ENCODE measurements at regions not wholly inside any gene's neighbourhood (a gene's known extent, or its start where the extent isn't known, plus 50 kb on each side); places are given as distances from the start of the nearest gene placed in this dataset.
"Not testable (repeated sequence)": the region's sequence is repeated elsewhere in the genome, so short reads cannot be mapped to it uniquely, and the experiment has no call there.

- no peak for TF ChIP-seq CTCF (IDR thresholded peaks at IDR 0.05; ENCODE audit: insufficient read depth, low read depth, low read length)
- H3K4me3 ChIP-seq (ENCODE audit: low read depth, low read length): no peak overlapping the region
- DNase-seq (ENCODE audit: low read depth): no peak
Measured at GRCh38 chr22:45084400-45084920, 74.7 kb upstream of the PHF21B start.

GRCh38 chr22:45087802-45088201 is 75.9 kb upstream of the NUP50 start:
- TF ChIP-seq CTCF (IDR thresholded peaks at IDR 0.05; ENCODE audit: insufficient read depth, low read depth, low read length): no peak
- no peak overlapping the region for H3K4me3 ChIP-seq (ENCODE audit: low read depth, low read length)
- no peak for DNase-seq (ENCODE audit: low read depth)

- no peak for TF ChIP-seq CTCF (IDR thresholded peaks at IDR 0.05; ENCODE audit: insufficient read depth, low read depth, low read length)
- no peak for DNase-seq (ENCODE audit: low read depth)
- no peak overlapping the region for H3K4me3 ChIP-seq (ENCODE audit: low read depth, low read length)
Measured at GRCh38 chr22:45088576-45088975, 75.1 kb upstream of the NUP50 start.

DNA sequence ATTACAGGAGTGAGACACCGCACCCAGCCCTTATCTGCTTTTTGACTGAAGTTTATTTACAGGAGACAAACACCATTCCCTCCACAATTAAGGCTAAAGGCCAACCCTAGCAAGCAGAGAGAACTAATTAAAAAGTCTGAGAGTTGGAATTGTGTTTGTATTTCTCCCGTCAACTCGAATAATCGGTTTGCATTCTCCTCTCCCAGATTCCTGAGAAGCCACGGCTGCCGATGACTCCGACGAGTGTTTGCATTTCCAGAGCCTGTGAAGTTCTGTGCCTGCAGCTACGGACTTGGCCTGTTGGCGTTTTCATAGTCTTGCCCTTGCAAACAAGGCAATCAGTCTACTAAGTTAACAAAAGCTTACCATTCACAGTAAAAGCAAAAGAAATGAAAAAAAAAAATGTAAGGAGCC is 73.2 kb upstream of the NUP50 start:
- no peak overlapping the region for H3K4me3 ChIP-seq (ENCODE audit: low read depth, low read length)
- DNase-seq (ENCODE audit: low read depth): peak; percentile 67
- TF ChIP-seq CTCF (IDR thresholded peaks at IDR 0.05; ENCODE audit: insufficient read depth, low read depth, low read length): peak; percentile 13

DNA sequence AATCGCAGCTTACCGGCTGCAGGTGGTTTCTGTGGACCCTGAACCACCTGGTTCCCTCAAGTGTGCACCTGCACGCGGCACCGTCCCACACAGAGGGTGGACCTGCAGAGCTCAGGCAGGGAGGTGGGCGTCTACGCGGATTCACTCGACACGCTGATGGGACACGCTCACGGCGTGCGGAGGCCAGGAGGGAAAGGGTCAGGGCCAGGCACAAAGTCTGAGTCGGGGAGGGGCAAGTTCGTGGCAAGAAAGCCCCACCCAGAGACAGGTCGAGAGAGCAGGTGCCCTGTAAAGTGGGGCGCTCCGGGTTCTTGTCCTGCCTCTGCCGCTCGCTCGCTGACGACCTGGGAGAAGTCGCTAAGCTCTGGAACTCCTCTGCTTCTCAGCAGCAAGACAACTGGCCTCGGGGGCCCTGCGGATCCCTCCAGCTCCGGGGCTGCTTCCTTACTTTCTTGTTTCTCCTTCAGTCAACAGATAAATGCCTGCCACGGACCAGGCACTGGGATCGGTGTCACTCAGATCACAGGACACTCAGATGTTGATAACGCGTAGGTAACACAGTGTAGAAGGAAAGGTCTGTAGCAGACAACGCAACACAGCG is 72.4 kb upstream of the NUP50 start:
- TF ChIP-seq CTCF (IDR thresholded peaks at IDR 0.05; ENCODE audit: insufficient read depth, low read depth, low read length): no peak
- DNase-seq (ENCODE audit: low read depth): no peak
- H3K4me3 ChIP-seq (ENCODE audit: low read depth, low read length): no peak overlapping the region

GRCh38 chr22:45091875-45092274 is 71.8 kb upstream of the NUP50 start:
- H3K4me3 ChIP-seq (ENCODE audit: low read depth, low read length); DNase-seq (ENCODE audit: low read depth): not testable (repeated sequence)

GRCh38 chr22:45092644-45093043 is 71.1 kb upstream of the NUP50 start:
- no peak for DNase-seq (ENCODE audit: low read depth)
- H3K4me3 ChIP-seq (ENCODE audit: low read depth, low read length): no peak overlapping the region

More at GRCh38 chr22:45092644-45093043, 71.1 kb upstream of the NUP50 start:
- no peak for TF ChIP-seq CTCF (IDR thresholded peaks at IDR 0.05; ENCODE audit: insufficient read depth, low read depth, low read length)

Data from fibroblast of villous mesenchyme (primary cell).